HG02884 (cell line): ENCODE measurements at regions not wholly inside any gene's neighbourhood (a gene's known extent, or its start where the extent isn't known, plus 50 kb on each side); places are given as distances from the start of the nearest gene placed in this dataset.
"Not testable (repeated sequence)": the region's sequence is repeated elsewhere in the genome, so short reads cannot be mapped to it uniquely, and the experiment has no call there.

Experiments
- ATAC-seq: cut with Tn5 transposase; IDR thresholded peaks from one replicate; pipeline ENCODE4 v1.9.1; 2021; ENCODE audit warnings: mild to moderate bottlenecking, moderate library complexity; ENCODE audit not compliant: unreplicated experiment

DNA sequence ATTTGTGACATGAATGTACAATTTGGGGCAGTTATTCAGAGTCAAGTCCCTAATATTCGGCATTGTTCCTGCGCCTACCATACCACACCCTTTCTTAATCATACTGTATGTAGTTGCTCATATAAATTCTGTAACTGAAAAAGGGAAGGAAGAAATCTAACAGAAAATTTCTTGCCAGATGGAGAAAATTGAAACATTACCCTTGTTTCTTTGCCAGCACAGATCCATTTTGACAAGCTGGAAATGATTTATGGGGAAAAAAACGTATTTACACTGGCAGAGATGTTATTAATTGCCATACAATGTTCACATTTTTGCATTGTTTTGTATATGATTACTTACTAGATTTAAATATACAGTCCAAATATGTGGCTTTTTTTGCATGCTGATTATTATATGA, 363.8 kb upstream of the PKN2 start:
- no peak for ATAC-seq

DNA sequence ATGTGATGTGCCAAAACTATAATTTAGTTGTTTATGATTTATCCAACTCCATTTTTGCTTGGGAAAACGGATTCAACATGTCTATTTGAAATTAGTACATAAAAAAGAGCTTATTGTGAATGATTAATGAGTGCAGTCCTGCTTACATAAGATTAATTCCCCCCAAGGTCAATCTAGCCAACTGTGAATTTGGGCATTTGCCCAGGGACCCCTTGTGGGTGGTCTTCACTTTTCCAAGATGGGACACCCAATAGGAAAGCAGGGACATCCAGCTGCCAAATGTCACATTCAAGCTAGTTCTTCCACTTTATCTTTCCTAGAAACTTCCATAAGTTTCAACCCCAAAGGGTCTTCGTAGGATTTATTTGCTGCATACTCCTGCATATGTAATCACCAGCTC, 362.4 kb upstream of the PKN2 start:
- ATAC-seq: no peak

- no peak for ATAC-seq
Measured at GRCh38 chr1:88324899-88325298, 359.2 kb upstream of the PKN2 start.

GRCh38 chr1:88327391-88328267, 356.4 kb upstream of the PKN2 start:
- no peak for ATAC-seq

DNA sequence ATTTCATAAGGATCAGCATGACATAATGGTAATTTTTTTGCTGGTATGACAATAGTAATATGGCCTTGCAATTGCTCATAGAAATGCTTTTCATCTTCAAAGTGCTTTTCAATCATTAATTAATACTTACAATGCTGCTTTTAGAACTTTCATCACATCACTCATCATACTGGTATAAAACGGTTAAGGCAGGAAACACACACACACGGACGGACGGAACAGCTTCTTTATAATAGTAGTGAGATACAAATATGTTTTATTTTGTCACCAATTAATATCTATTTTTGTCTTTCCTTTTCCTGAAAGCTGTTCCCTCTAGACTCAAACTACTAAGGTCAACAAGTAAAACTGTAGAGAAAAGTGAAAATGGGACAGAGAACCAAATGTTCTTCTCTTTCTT, 353.9 kb upstream of the PKN2 start:
- no peak for ATAC-seq

DNA sequence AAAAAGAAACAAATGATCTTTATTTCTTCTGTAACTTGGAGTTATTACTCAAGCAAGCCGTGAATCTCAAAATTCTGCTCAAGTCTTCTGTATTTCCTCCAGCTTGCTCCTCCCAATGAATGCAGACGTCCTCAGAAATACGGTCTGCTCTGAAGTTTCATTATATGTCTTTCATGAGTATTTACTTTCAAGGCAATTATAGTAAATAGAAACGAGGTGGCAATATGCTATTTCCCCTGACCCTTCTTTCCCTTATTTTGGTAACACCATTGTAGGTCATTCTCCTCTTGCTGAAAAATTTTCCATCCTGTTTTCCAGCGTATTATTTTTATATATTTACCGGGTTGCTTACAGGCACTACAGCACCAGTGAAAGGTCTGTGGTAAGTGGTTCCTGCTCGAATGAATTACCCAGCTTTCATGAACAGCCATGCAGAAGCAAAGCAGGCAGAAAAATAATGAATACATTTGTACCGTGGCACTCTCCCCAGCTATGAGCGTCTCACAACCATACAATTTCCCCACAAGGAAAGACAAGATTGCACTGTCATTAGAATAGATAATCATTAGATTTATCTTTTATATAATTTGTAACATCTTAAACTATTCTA, 350.9 kb upstream of the PKN2 start:
- ATAC-seq: no peak

- ATAC-seq: no peak
Measured at GRCh38 chr1:88341447-88341846, 342.6 kb upstream of the PKN2 start.

- ATAC-seq: not testable (repeated sequence)
Measured at GRCh38 chr1:88342081-88342480, 342.0 kb upstream of the PKN2 start.

DNA sequence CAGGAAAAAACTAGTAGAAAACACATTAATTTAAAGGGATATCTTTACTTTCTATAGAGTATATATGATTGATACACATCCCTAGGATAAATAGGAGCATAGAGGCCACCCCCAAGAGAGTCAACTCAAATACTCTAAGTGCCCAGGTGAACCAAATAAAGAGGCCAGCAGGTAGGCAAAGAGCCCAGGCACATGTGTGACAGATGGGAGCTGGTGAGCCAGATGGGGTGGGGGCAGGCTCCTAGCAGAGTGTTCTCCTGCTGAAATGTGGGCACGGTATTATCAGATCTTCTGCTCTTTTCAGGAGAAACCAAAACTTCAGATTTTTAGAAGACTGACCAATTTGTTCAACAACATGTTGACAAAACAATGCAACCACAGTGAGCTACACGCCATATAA, 333.4 kb upstream of the PKN2 start:
- no peak for ATAC-seq

- no peak for ATAC-seq
Measured at GRCh38 chr1:88351960-88352359, 332.1 kb upstream of the PKN2 start.

- no peak for ATAC-seq
Measured at GRCh38 chr1:88354256-88354655, 329.8 kb upstream of the PKN2 start.

DNA sequence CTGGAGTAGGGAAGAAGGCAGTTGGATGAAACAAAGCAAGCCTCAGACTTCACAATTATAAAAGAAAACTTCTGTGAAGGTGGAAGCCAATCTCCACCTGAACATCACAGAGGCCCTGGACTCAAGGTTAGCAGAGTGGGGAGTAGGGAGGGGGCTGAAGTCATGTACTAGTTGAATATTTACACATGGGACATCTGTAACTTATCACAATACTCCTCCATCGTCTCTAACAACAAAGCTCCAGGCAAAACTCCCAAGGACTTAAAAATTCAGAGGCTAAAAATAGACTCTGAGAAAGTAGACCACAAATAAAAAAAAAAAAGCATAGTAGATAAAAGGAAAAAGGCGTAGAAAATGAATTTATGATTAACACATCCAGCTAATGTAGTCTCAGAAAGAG, 326.3 kb upstream of the PKN2 start:
- no peak for ATAC-seq

DNA sequence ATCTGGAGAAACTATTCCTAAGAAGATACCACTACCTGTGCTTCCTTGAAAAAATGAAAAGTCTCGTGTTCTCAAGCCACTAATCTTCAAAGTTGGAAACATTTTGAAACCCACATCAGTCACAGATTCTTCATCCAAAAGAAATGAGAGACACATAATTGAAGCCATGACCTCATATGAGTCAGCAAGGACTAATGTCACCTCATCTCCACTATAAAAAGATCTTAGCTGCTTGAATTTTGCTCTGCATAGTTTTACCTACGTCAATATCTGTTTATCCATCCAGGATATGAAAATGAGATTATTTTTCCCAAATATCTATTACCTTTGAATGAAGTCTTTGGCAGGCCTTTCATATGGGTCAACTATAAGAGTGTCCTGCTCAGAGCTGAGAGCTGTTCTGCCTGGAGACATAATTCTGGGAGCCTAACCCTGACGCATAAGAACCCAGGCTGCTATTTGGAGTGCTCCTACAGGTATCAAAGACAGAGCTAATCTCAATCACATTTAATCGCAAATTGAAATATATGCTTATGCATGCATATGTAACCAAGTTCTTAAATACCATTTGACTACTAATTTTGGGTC, 312.5 kb upstream of the PKN2 start:
- ATAC-seq: no peak

- ATAC-seq: no peak
Measured at GRCh38 chr1:88375977-88376376, 308.1 kb upstream of the PKN2 start.

DNA sequence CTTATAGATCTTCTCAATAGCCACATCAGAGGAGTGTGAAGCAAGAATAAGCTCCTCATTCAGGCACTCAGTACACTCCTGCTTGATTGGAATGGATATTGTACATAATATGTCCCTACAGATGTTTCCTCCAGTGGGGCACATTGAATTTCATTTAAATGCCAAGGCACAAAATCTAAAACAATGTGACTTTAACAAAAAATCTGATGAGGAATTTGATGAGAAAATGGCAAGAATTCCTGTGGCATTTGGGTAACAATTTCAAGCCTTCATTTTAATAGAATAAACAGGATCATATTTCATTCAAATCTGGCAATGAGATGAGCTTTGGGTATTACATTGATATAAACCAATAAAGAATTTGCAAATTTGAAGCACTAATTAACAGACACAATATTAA, 307.7 kb upstream of the PKN2 start:
- ATAC-seq: no peak

DNA sequence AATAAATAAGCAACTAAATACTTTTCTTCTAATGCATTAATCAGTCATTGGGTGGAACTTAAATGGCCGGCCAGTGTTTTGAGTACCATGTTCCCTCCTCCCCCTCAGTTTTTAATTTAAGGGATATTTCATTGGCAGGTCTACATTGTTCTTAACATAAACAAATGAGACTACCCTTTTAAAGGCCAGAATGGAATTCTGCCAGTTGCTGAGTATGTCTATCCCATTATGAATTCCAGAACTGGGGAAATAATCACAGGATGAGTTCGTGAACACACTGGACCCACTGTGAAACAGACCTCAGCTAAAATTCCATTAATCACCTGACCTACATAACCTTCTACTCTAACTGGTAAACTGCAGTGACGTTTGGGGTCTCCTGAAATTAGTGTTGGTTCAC, 305.5 kb upstream of the PKN2 start:
- ATAC-seq: no peak

- no peak for ATAC-seq
Measured at GRCh38 chr1:88394958-88395357, 289.1 kb upstream of the PKN2 start.

GRCh38 chr1:88398338-88398737, 285.7 kb upstream of the PKN2 start:
- no peak for ATAC-seq

- peak; percentile 76 for ATAC-seq
Measured at GRCh38 chr1:88399690-88400089, 284.4 kb upstream of the PKN2 start.

DNA sequence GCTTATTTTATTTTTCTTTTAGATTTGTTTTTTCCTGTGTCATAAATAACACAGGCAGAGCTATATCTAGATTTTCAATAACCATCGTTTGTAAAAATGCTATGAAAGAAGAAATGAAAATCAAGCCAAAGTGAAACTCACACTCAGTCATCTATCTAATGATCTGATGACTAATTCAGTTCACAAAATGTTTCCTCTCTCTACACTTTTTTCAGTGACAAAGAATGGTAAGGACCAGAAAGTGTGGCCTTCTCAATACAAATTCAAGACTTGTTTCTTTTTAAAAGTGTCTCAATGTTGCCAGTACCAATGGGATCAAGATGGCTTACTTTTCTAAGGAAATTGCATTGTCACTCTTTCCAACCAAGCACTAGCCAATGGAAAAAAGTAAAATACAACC, 282.8 kb upstream of the PKN2 start:
- peak; percentile 83 for ATAC-seq

- no peak for ATAC-seq
Measured at GRCh38 chr1:88404582-88404981, 279.5 kb upstream of the PKN2 start.

DNA sequence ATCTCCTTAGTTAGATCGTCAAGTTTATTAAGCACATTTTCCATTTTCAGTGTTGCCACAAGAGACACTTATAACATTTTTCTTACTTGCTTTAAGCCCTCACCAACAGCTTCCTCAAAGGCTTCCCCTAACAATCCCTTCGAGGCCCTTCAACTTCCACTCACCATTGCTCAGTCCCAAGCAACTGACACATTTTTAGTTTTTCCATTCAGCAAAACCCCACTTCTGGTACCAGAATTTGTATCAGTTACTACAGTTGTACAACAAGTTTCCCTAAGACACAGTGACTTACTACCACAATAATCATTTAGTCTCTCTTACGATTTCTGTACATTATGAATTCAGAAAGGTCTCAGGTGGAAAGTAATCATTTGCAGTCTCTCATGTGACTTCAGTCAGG, 276.8 kb upstream of the PKN2 start:
- no peak for ATAC-seq
